NCI-H1105 (cell line): ENCODE measurements at regions not wholly inside any gene's neighbourhood (a gene's known extent, or its start where the extent isn't known, plus 50 kb on each side); places are given as distances from the start of the nearest gene placed in this dataset.
A peak's percentile ranks its signal among the peaks of the same experiment; 100 is the strongest.

Source experiments
- DNase-seq: peaks from one replicate; lab custom pipeline; 2025; lab: John Stamatoyannopoulos, UW

- no peak for DNase-seq
These were observed 220.1 kb downstream of the OSR1 start for GRCh38 chr2:19138264-19138825.

DNA sequence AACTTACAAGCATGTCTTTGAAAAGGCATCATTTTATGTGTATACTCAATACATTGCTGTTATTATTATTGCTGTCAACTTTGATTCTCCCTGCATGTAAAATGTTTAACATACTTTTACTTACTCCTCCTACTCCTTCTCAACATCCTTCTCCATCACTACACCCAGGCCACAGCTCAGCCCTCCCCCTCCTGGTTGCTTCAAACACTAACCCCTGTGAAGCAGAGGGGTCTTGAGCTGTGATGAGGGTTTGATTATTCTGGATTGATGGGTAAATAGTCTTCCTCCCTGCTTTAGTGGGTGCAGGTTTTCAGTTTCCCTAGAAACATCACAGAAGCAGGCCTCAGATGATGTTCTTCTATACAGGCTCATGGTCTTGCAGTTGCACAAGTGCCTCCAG, 221.0 kb downstream of the OSR1 start:
- no peak for DNase-seq

- DNase-seq, result no peak
These were observed 225.5 kb downstream of the OSR1 start for GRCh38 chr2:19132967-19133366.

DNA sequence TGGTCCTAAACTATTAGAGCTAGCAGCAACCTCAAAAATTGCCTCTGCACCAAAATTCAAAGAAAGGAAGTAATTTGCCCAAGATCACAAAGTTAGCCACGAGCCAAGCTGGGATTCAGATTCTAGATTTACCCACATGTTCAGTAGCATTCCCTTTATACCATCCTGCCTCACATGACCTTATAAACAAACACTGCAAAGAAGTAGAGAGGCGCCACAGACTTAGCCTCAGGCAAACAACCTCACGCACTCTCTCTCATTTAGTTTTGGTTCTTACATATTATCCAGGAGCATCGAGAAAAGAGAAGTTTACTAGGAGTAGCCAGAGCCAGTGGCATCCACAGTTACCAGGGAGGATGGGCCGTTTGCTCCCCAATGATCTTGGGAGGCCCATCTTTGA, 226.6 kb downstream of the OSR1 start:
- no peak for DNase-seq

DNA sequence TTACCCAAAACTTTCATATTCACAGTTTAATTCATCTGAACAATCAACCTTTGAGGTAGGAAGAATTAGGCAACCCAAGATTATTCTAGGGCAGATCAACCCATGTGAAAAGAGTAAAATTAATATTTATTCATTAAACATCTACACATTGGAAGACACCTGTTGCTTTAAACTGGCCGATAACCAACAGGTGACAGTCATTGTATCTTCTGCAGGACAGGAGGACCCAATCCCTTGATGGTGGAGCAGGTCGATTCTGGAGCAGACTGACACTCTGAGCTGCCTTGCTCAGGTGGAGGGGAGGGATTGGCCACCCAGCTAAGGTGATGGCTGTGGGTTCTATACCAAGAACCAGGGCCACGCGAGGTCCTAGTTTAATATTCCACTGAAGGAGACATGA, 230.3 kb downstream of the OSR1 start:
- DNase-seq, result no peak

- DNase-seq, result peak; percentile 0
These were observed 230.8 kb downstream of the OSR1 start for GRCh38 chr2:19127616-19128015.

GRCh38 chr2:19125901-19126680, 232.3 kb downstream of the OSR1 start:
- DNase-seq, result no peak

- DNase-seq, result no peak
These were observed 234.3 kb downstream of the OSR1 start for GRCh38 chr2:19124135-19124534.

GRCh38 chr2:19123556-19123955, 234.9 kb downstream of the OSR1 start:
- no peak for DNase-seq

- no peak for DNase-seq
These were observed 236.2 kb downstream of the OSR1 start for GRCh38 chr2:19122220-19122619.

- DNase-seq, result no peak
These were observed 237.3 kb downstream of the OSR1 start for GRCh38 chr2:19120941-19121750.

GRCh38 chr2:19120181-19120580, 238.2 kb downstream of the OSR1 start:
- DNase-seq, result no peak

DNA sequence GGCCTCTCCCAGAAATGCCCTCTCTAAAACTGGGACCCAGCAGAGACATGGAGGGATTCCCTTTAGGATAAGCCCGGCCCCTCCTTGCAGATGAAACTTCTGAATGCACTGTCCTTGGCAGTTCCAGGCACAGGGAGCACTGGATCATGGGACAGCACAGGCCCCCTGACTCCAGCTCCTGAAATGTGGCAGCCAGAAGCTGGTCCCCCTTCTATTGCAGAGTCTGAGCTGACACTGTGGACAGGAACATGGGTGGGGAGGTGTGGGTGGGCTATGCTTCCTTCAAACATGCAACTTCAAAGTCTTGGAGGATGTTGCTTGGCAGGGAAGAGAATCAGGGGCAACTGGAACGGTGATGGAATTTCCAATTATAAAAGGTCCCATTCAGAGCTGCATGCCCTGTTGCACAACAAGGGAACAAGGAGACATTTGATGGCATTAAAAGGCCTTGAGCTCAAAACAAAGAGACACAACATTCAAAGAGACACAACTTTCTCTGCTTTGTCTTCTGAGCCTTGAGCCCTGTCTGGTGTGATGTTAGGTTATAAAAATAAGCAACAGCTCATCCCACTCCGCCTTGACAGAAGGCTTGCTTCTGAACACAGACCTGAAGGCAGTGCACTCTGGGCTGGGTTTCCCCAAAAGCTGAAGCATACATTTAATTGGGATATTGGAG, 239.0 kb downstream of the OSR1 start:
- DNase-seq, result no peak

- DNase-seq, result no peak
These were observed 241.5 kb downstream of the OSR1 start for GRCh38 chr2:19116918-19117317.

- no peak for DNase-seq
These were observed 243.6 kb downstream of the OSR1 start for GRCh38 chr2:19114754-19115231.

DNA sequence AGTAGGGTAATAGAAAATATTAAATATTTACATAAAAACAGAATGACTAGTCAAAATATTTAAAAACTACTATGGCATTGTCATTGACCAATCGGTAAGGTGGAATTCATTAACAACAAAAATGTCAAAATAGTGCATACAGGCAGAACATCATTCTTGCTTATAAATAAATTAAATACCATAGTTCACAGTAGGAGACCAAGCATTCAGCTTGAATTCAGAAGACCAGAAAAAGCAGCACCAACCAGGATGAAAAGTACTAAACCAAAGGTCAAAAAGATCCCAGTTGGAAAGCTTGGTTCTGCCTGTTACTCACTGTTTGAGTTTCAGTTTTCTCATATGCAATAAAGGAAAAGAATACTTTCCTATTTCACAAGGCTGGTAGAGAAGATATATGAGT, 244.3 kb downstream of the OSR1 start:
- no peak for DNase-seq

DNA sequence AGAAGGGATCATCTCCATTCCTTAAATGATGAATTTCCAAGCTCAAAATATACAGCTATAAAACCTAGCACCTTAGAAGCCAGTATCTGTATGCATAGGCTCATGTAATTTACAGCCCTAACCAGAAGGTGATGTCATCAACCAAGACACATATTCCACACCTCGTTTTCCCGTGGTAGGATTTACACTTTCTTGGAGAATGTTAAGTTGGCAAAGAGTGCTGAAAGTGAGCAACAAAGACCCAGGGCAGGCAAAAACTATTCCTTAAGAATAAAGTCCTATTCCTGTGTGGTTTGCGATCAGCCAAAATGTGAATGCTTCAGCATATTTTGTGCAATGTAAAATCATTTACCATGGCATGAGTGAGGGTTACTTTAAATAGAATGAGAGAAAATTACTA, 247.1 kb downstream of the OSR1 start:
- no peak for DNase-seq

GRCh38 chr2:19109518-19109917, 248.9 kb downstream of the OSR1 start:
- no peak for DNase-seq

DNA sequence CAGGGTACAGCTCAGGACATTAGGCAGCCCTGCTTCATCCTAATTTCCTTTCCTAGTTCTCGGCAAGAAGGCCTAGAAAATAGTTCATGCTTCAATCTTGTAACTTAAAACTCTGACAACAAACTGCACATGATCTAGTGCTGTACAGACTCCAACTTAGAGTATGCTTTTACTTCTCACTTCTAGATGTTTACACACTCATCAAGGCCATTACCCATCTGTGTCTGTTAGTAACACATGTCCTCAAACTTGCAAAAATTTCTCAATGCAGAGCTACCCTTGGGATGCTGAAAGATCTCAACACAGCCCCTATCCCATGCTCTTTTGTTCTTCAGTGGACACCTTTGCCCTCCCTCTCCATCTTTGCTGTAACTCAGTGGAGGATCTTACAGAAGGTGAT, 252.0 kb downstream of the OSR1 start:
- no peak for DNase-seq

- DNase-seq, result no peak
These were observed 253.9 kb downstream of the OSR1 start for GRCh38 chr2:19104503-19104902.

DNA sequence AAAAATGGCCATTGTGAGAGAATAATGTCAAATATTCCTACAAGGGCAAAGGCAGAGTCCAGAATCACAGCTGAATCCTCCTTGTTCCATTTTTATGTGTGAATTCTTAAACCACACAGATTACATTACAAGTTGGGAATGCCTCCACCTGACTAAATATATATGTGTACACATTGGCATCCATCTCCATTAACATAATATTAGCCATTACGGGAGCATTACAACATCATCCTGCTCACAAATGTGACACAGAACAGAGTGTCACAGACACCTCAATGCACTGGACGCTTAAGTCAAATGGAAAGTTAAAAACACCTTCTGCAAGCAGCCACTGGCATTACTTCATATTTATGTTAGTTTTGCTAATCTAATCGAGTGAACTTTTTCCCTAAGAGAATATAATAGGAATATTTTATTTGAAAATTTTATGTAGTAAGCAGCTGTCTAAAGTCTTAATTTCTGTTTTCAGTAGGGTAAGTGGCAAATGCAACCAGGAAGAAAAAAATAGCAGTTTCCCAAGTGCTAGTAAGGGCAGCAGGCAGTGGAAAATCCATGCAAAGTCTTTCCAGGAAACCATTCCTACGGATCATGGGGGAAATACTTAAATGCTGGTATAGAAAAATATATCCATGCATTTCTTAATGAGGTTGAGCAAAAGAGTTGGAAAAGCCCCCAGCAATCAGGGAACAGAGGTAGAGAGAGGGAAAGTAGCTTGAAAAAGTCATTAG, 255.6 kb downstream of the OSR1 start:
- DNase-seq, result no peak

- no peak for DNase-seq
These were observed 256.5 kb downstream of the OSR1 start for GRCh38 chr2:19101968-19102367.
